HG02885 (cell line): ENCODE measurements at regions not wholly inside any gene's neighbourhood (a gene's known extent, or its start where the extent isn't known, plus 50 kb on each side); places are given as distances from the start of the nearest gene placed in this dataset.

ENCODE experiments used
- ATAC-seq: cut with Tn5 transposase; IDR thresholded peaks from one replicate; pipeline ENCODE4 v1.9.1; 2021; ENCODE audit warnings: mild to moderate bottlenecking; ENCODE audit not compliant: unreplicated experiment, poor library complexity

DNA sequence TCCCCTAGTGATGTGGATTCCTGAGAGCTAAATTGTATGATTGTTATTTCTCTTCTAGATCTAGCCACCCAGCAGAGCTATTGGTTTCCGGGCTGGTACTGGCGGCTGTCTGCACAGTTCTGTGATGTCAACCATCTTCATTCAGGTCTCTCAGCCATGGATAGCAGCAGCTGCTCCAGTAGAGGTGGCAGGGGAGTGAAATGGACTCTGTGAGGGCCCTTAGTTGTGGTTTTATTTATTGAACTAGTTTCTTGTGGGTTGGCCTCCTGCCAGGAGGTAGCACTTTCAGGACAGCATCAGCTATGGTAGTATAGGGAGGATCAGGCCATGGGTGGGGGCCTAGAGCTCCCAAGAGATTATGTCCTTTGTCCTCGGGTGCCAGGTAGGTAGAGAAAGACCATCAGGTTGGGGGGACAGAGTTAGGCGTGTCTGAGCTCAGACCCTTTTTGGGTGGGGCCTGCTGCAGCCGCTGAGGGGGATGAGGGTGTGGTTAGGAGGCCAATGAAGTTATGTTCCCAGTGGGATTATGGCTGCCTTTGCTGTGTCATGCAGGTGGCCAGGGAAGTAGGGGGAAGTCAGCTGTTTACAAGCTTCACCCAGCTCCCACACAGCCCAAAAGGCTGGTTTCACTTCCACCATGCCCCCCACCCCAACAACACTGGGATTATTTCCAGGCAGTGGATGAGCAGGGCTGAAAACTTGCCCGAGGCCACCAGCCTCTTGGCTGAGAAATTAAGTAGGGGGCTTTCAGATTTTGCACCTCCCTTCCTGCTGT lies 55.1 kb upstream of the RGS4 start:
- ATAC-seq: no peak

GRCh38 chr1:163006051-163006834 lies 62.9 kb upstream of the RGS4 start:
- ATAC-seq: no peak

DNA sequence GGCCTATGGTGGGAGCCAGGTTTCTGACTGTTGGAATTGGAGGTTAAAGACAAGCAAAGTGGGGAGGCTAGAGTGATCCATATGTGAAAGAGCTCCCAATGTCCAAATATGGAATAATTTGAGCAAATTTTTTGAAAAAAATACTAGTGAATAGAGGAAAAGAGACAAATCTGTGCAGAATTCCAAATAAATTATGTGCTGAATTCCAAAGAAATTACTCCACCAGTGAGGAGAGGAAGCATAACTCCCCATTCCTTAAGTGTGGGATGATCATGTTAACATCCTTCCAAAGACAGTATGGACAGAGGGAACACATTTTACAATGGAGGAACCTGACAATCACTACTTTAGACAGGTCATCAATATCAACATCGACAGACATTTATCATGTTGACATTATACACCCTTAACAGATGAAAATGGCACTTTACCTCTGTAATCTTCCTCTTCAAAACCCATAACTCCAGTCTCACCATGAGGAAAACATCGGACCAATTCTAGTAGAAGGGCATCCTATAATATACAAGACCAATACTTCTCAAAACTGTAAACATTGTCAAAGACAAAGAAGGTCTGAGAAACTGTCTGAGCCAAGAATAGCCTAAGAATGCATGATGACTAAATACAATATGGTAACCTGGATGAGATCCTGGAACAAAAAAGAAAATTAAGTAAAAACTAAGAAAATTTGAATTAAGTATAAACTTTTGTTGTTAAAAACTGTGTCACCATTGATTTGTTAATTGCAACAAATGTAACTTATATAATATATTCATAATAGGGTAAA lies 71.5 kb upstream of the RGS4 start:
- ATAC-seq: no peak

GRCh38 chr1:162996261-162996660 lies 72.9 kb upstream of the RGS4 start:
- ATAC-seq: no peak

GRCh38 chr1:162994921-162995320 lies 74.2 kb upstream of the RGS4 start:
- ATAC-seq: no peak

DNA sequence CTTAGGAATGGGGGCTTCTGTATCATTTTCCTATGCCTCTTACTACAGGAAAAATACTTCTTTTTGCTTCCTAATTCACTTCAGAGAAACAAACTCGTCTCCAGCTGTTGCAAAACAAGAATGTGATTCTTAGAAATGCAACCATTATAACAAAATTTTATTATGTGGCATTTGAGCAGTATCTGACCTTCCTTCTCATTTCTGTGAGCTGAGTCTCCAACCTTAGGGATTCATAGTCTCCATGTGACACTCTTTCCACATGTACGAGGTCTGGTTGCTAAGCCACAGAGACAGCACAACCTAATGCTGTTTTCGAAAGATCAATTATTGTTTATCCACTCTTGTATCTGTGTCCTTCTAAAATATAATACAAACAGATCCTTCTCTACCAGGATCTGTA lies 75.3 kb upstream of the RGS4 start:
- ATAC-seq: no peak

DNA sequence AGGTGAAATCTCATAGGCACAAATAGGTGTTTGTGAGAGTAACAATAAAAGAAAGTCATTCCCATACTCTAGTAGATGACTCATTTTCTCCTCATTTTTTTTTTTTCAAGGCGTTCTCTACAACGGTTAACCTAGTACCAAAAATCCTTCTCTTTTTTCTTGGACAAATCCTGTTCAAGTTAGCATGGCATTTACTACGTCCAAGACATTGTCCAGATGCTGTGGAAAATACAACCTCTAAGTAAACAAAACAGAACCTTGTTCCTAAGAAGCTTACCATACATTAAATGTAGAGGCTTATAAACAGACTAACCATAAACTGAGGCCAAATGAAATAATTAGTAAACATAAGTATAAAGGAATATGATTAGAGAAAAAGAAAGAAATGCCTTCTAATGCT lies 76.2 kb upstream of the RGS4 start:
- ATAC-seq: no peak

DNA sequence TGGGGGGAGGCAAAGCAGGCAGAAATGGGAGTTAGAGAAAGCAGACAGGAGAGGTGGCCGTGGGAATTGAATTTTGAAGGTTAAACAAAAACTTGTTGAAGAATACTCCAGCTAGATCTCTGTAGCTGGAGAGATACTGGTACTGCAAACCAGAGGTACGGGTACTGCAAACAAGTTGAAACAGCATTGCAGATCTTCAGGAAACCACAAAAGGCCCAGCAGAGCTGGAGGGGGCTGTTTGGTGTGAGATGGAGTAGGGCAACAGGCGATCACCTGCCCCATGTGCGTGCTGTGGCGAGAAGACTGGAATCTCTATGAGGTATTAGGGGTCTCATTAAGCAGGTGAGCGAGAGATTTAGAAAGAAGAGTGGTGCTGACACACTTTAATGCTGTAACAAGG lies 77.7 kb upstream of the RGS4 start:
- ATAC-seq: no peak

- no peak for ATAC-seq
Measured at GRCh38 chr1:162990665-162991064, 78.5 kb upstream of the RGS4 start.

GRCh38 chr1:162988869-162989268 lies 80.3 kb upstream of the RGS4 start:
- ATAC-seq: no peak

DNA sequence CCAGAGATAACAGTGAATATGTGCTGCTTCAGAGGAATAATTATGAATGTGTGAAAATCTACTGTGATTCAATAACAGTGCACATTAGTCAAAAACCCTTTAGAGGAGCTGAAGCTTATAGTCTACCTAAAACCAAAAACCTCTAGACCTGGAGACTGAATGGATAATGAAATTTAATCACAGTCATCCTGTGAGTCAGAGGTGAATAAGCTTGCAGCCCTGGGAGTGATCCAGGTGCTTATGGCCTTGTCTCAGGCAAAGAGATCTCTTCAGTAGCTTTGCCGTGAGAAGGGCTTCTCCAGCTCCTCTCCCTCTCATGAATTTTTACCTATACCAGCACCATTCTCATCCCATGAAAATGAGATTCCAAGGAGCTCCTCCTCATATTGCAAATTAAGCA lies 81.3 kb upstream of the RGS4 start:
- ATAC-seq: no peak

DNA sequence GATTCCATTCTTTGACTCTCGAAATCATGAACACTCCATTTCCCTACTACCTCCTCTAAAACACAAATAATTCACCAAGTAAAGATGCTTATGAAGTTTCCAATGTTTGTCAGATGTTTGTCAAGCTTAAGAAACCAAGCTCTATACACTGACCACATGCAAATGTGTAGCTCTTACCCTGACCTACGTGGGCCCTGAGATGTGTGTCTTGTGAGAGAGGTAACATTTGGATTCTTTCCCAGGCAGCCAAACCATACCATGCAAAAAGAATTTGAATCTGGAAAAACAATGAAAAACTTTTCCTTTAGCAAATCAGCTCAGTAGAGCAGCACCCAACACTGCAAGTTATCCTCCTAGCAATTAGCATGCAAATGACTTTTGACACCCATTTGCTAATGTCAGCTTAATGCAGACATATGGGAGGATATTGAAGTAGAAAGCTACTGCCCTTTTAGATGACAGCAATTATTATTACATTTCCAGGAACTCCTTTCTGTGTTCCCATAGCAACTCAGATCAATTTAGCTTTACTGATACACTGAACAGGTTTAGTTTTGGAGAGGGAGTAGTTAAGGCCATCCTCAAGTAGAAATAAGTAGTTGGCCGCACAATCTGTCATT lies 83.2 kb upstream of the RGS4 start:
- ATAC-seq: no peak

DNA sequence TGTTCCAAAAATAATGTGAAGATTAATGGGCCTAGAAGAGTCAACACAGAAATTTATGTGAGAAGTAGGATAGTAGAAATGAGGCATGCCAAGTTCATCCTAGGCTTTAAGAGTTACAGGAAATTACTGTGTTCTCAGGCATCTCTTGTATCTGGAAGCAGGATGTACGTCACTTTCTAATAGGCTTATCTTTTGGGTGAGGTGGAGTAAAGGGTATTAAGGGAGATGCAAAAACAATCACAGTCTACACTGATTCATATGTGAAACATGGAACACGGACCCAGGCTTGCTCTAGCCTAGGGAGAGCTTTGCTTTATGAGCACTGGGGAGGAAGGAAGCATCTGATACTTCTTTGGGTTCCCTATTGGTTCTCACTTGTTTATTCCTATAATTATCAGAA lies 84.5 kb upstream of the RGS4 start:
- no peak for ATAC-seq

- ATAC-seq: no peak
Measured at GRCh38 chr1:162983671-162984425, 85.3 kb upstream of the RGS4 start.

DNA sequence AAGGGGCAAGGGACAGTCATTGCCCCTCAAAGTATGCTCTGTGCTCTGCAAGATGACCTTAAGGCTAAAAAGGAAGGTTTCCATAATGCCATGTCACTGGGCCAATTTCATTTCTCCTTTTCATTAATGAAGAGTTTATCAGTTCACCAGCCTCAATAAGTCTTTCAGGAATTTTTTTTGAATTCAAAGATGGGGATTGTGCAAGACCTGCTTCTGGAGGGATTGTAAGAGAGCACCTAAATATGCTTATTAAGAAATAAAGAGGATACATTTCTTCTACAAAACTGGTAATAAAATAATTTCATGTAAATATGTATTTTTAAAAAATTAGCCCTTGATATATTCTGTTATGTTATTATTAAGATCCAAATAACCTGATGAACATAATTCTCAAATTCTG lies 86.8 kb upstream of the RGS4 start:
- ATAC-seq: no peak

DNA sequence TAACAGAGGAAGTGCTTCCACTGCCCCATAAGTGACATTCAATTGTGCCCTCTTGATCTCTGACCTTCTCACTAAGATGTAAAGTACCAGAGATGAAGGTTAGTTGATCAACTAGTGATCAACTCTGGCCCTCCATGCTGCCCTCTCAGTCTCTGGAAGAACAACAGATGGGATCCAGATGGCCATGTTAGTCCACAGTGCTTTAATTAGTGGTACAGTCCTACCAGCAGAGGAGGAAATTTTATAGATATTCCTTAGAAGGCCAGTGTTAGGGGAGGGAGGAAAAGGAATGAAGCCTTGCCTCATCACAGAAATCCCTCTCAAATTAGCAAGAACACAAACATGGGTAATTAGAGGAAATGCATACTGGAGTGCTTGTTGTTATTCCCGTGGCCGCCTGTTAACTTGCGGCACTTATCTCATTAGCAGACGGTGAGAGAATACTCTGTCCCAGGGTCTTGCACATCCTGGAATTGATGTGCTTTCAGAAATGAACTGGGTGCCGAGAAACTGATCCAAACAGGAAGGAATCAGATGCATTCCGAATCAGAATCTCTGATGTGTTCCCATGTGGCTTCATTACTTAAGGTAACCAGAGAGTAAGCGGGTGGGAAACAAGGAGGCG lies 91.1 kb upstream of the RGS4 start:
- ATAC-seq: no peak

DNA sequence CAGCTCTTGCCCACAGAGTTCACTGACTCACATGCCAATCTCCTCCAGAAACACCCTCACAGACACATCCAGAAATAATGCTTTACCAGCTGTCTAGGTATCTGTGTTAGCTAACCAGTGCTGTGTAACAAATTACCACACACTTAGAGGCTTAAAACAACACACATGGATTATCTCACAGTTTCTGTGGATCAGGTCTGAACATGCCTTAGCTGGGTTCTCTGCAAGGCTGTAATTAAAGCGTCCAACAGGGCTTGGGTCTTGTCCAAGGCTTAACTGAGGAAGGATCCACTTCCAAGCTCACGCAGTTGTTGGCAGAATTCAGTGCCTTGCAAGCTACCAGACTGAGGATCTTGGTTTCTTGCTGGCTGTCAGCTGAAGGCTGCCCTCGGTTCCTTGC lies 92.5 kb upstream of the RGS4 start:
- ATAC-seq: no peak

DNA sequence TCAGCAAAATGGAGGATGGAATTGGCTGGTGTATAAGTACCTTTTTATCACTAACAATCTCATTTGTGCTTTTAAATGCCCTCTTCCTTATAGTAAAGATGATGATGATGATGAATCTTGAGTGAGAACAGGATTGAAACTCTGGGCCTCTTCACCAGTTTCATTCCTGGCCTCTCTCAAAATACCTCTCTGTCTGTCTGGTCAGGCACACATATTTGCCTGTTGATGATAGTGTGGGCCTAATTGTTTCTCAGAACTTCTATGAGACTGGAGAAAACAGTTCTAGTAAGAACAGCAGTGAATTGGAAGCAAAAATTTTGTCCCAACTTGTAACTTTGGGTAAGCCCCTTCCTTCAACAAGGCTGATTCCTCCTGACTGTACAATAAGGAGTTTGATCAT lies 94.4 kb upstream of the RGS4 start:
- ATAC-seq: no peak

- no peak for ATAC-seq
Measured at GRCh38 chr1:162973381-162973795, 95.8 kb upstream of the RGS4 start.

DNA sequence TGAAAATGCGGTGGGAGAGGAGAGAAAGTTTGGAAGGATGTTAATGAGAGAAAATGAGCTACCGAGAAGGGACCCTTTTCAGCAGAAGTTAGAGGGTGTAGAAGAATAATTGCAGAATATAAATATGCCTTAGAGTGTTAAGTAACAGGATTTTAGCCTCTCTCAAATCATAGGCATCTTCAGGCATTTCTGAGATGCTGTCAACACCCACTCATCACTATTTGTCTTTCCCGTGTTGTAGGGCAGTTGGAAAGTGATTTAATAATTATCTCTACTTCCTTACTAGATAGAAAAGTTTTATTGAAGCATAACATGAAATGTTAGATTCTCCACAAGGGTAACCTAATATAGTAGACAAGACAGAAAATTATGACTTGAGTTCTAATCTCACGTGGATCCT lies 96.4 kb upstream of the RGS4 start:
- no peak for ATAC-seq
